Tibial nerve (tissue), 4 donors: ENCODE measurements at regions not wholly inside any gene's neighbourhood (a gene's known extent, or its start where the extent isn't known, plus 50 kb on each side); places are given as distances from the start of the nearest gene placed in this dataset.

ENCODE experiments used
- EP300 ChIP-seq, 2 donors: sonication (generic); formaldehyde crosslinking; IDR thresholded peaks; one replicate each; pipeline ENCODE4 v1.6.1; 2017; ENCODE audit warnings: antibody characterized with exemption in 2 of 2, mild to moderate bottlenecking in 1 of 2
- POLR2A ChIP-seq, 2 donors: fragments of 450-650 bp; IDR thresholded peaks; one replicate each; pipeline ENCODE4 v1.6.1; 2017; ENCODE audit warnings: antibody characterized with exemption in 2 of 2, mild to moderate bottlenecking in 2 of 2, moderate library complexity in 2 of 2
- TF ChIP-seq, protein P1 (sequence below), 5 experiments: fragments of 200-600 bp in 3 of 5; fragments of 450-650 bp in 2 of 5; sonication (generic) in 3 of 5; IDR thresholded peaks; one replicate each; pipeline ENCODE4 v1.5.1; 2016 to 2019; ENCODE audit warnings: antibody characterized with exemption in 5 of 5, mild to moderate bottlenecking in 3 of 5, moderate library complexity in 2 of 5

DNA sequence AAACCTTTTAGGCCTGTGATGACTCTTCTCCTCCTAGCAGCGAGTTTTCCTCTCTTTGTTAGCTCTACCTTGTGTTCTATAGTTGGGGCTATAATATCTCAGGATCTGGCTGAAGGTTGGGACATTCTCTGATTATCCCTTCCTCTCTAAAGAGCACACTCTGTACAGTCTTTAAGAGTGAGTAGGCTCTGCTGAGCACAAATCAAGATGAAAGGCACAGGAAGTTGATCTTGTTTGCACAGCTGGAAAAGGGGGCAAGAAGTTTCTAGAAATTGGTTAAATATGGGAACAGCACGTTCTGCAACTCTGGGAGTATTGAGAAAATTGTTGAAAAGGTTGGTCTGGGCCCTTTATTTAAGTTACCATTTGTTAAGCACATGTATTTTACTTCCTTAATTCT, 240.9 kb downstream of the CDH11 start:
- TF ChIP-seq, protein P1, sequence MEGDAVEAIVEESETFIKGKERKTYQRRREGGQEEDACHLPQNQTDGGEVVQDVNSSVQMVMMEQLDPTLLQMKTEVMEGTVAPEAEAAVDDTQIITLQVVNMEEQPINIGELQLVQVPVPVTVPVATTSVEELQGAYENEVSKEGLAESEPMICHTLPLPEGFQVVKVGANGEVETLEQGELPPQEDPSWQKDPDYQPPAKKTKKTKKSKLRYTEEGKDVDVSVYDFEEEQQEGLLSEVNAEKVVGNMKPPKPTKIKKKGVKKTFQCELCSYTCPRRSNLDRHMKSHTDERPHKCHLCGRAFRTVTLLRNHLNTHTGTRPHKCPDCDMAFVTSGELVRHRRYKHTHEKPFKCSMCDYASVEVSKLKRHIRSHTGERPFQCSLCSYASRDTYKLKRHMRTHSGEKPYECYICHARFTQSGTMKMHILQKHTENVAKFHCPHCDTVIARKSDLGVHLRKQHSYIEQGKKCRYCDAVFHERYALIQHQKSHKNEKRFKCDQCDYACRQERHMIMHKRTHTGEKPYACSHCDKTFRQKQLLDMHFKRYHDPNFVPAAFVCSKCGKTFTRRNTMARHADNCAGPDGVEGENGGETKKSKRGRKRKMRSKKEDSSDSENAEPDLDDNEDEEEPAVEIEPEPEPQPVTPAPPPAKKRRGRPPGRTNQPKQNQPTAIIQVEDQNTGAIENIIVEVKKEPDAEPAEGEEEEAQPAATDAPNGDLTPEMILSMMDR (IDR thresholded peaks at IDR 0.05) = no peak
- TF ChIP-seq POLR2A (IDR thresholded peaks at IDR 0.05) (no peak), EP300 (IDR thresholded peaks at IDR 0.05) (peak in 1 of 2 donors; percentile 79)
